ENCODE measurements at regions not wholly inside any gene's neighbourhood (a gene's known extent, or its start where the extent isn't known, plus 50 kb on each side); places are given as distances from the start of the nearest gene placed in this dataset.

GRCh38 chr6:77205936-77206335, 257.4 kb downstream of the HTR1B start:
- FAIRE-seq: no peak

GRCh38 chr6:77204555-77204954, 258.7 kb downstream of the HTR1B start:
- 90% methylated on average over 1 of the region's 1 CpG for WGBS, 2 donors
- DNase-seq (no peak), ATAC-seq (no peak), FAIRE-seq (no peak)
- H3K9me3 ChIP-seq: no peaks in the 10 kb centered on the region
- H3K36me3 ChIP-seq: no peaks in the 10 kb centered on the region
- H3K4me3 ChIP-seq: no peak overlapping the region
- no peak overlapping the region for H3K27ac ChIP-seq
- intact Hi-C loops (cut with DNase I): no loop called here
- no peak for TF ChIP-seq CTCF (IDR thresholded peaks at IDR 0.05)
- H3K27me3 ChIP-seq: no peaks in the 10 kb centered on the region
- no peaks in the 10 kb centered on the region for H3K4me1 ChIP-seq

More at GRCh38 chr6:77205936-77206335, 257.4 kb downstream of the HTR1B start:
- no peak overlapping the region for H3K4me3 ChIP-seq
- intact Hi-C loops (cut with DNase I): no loop called here
- no peak overlapping the region for H3K27ac ChIP-seq
- H3K36me3 ChIP-seq: no peaks in the 10 kb centered on the region
- no peaks in the 10 kb centered on the region for H3K9me3 ChIP-seq
- no peak for ATAC-seq
- no peaks in the 10 kb centered on the region for H3K27me3 ChIP-seq
- TF ChIP-seq CTCF (IDR thresholded peaks at IDR 0.05): no peak
- H3K4me1 ChIP-seq: no peaks in the 10 kb centered on the region
- DNase-seq: no peak

- no peaks in the 10 kb centered on the region for H3K36me3 ChIP-seq
- 64 to 87% methylated on average over 3 of the region's 3 CpGs for WGBS, 2 donors
Measured at GRCh38 chr6:77183447-77183846, 279.8 kb downstream of the HTR1B start.

GRCh38 chr6:77181749-77182148, 281.5 kb downstream of the HTR1B start:
- FAIRE-seq: no peak
- ATAC-seq: no peak

More at GRCh38 chr6:77183447-77183846, 279.8 kb downstream of the HTR1B start:
- Histone ChIP-seq H3K27me3 (no peaks in the 10 kb centered on the region), H3K4me1 (no peaks in the 10 kb centered on the region), H3K27ac (no peak overlapping the region), H3K9me3 (no peaks in the 10 kb centered on the region), H3K4me3 (no peak overlapping the region)
- no peak for TF ChIP-seq CTCF (IDR thresholded peaks at IDR 0.05)
- FAIRE-seq (no peak), ATAC-seq (no peak), DNase-seq (no peak)
- intact Hi-C loops (cut with DNase I): no loop called here

GRCh38 chr6:77180326-77180725, 283.0 kb downstream of the HTR1B start:
- Histone ChIP-seq H3K27me3 (no peaks in the 10 kb centered on the region), H3K4me1 (no peaks in the 10 kb centered on the region), H3K36me3 (no peaks in the 10 kb centered on the region), H3K27ac (no peak overlapping the region), H3K9me3 (no peaks in the 10 kb centered on the region), H3K4me3 (no peak overlapping the region)
- FAIRE-seq (no peak), DNase-seq (no peak), ATAC-seq (no peak)
- intact Hi-C loops (cut with DNase I): no loop called here
- TF ChIP-seq CTCF (IDR thresholded peaks at IDR 0.05): no peak
- WGBS, 2 donors: 47% methylated on average over 3 of the region's 3 CpGs

More at GRCh38 chr6:77181749-77182148, 281.5 kb downstream of the HTR1B start:
- no peak overlapping the region for H3K27ac ChIP-seq
- intact Hi-C loops (cut with DNase I): no loop called here
- WGBS, 2 donors: 74 to 87% methylated on average over 3 of the region's 3 CpGs
- H3K27me3 ChIP-seq: no peaks in the 10 kb centered on the region
- H3K36me3 ChIP-seq: no peaks in the 10 kb centered on the region
- no peaks in the 10 kb centered on the region for H3K4me1 ChIP-seq
- no peaks in the 10 kb centered on the region for H3K9me3 ChIP-seq
- DNase-seq: no peak
- H3K4me3 ChIP-seq: no peak overlapping the region
- TF ChIP-seq CTCF (IDR thresholded peaks at IDR 0.05): no peak
